Prostate gland (tissue), 2 donors: ENCODE measurements at regions not wholly inside any gene's neighbourhood (a gene's known extent, or its start where the extent isn't known, plus 50 kb on each side); places are given as distances from the start of the nearest gene placed in this dataset.
"Not testable (repeated sequence)": the region's sequence is repeated elsewhere in the genome, so short reads cannot be mapped to it uniquely, and the experiment has no call there.

Experiments
- DNase-seq: peaks from one replicate; pipeline ENCODE4 v3.0.0-alpha.2; 2019; ENCODE audit warnings: low spot score
- H3K27ac ChIP-seq, 2 donors: fragments of 200-600 bp; sonication (generic); 2 replicates each; pipeline ENCODE4 v1.5.1; 2017 to 2019
- H3K27me3 ChIP-seq: fragments of 200-600 bp; sonication (generic); replicated peaks from 2 replicates; pipeline ENCODE4 v1.5.1; 2019; ENCODE audit not compliant: insufficient read depth
- H3K36me3 ChIP-seq, 2 donors: fragments of 200-600 bp; sonication (generic); 1 replicate in 1 of 2; 2 replicates in 1 of 2; pipeline versions ENCODE4 v1.5.1 to v1.8.1; 2017 to 2019
- H3K4me1 ChIP-seq: fragments of 200-600 bp; sonication (generic); replicated peaks from 2 replicates; pipeline ENCODE4 v1.5.1; 2019
- H3K4me3 ChIP-seq, 2 donors: fragments of 200-600 bp; sonication (generic); 2 replicates each; pipeline ENCODE4 v1.5.1; 2017 to 2019
- H3K9me3 ChIP-seq: fragments of 200-600 bp; sonication (generic); 2 replicates; pipeline ENCODE4 v1.5.1; 2017
- POLR2A ChIP-seq: fragments of 450-650 bp; IDR thresholded peaks from one replicate; pipeline ENCODE4 v1.6.1; 2016; ENCODE audit warnings: antibody characterized with exemption, mild to moderate bottlenecking
- POLR2AphosphoS5 ChIP-seq: sonication (generic); formaldehyde crosslinking; IDR thresholded peaks from one replicate; pipeline ENCODE4 v1.6.1; 2017; ENCODE audit warnings: antibody characterized with exemption
- whole genome bisulfite sequencing: methylation state at CpG from one replicate; pipeline ENCODE4 v1.1.5; 2018; 5-methylcytosine and 5-hydroxymethylcytosine counted together
- intact Hi-C: fragments of 100-400 bp; cut with DNase I; formaldehyde crosslinking; loops from one replicate; pipeline ENCODE4 v1.14.2; 2022
- TF ChIP-seq, protein P1 (sequence below), 4 experiments: fragments of 200-600 bp in 2 of 4; fragments of 450-650 bp in 2 of 4; sonication (generic) in 2 of 4; IDR thresholded peaks; 1 replicate in 3 of 4; 2 replicates in 1 of 4; pipeline ENCODE4 v1.5.1; 2016 to 2019; ENCODE audit warnings: antibody characterized with exemption in 4 of 4, mild to moderate bottlenecking in 2 of 4, moderate library complexity in 2 of 4

DNA sequence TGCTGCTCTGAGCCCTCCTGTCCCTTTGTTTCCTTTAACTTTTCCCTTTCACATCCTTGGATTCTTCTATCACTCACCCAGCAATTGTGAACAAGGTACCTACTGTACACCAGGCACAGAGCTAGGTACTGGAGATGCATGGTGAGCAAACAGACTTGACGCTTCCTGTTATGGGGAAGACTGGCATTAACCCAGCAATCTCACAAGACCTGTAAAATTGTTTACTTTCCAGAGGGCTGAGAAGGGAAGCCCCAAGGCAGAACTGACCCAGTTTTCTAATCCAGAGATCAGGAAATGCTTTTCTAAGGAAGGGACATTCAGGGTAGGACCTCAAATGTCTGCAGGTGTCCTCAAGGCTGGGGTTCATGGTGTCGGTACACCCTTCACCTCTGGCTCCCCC is 171.6 kb upstream of the KAZN start:
- Histone ChIP-seq H3K27ac (no peak overlapping the region), H3K36me3 (no peaks in the 10 kb centered on the region), H3K9me3 (no peaks in the 10 kb centered on the region), H3K4me1 (no peaks in the 10 kb centered on the region), H3K27me3 (no peaks in the 10 kb centered on the region), H3K4me3 (no peak overlapping the region)
- 62% methylated on average over 2 of the region's 2 CpGs for WGBS
- DNase-seq = peak; percentile 13
- intact Hi-C loops = no loop called here
- no peak for TF ChIP-seq POLR2A

DNA sequence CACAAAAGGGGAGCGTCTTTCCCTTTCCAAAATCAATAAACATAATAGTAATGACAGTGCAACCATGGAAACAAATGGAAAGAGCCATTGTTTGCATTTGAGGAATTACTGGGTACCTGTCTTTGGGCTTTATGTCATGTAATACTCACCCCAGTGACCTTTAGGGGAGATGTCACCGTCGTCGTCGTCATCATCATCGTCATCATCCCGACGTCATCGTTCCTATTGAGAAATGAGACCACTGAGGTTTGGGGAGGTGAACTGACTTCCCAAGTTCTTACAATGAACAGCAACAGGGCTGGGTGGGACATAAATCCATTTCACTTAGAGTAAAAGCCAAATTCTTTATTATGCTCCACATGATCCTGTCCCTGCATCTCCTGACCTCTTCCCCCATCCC is 168.9 kb upstream of the KAZN start:
- Histone ChIP-seq H3K9me3 (no peaks in the 10 kb centered on the region), H3K36me3 (no peaks in the 10 kb centered on the region), H3K4me3 (no peak overlapping the region), H3K4me1 (no peaks in the 10 kb centered on the region), H3K27ac (no peak overlapping the region), H3K27me3 (no peaks in the 10 kb centered on the region)
- WGBS = 92% methylated on average over 9 of the region's 9 CpGs
- TF ChIP-seq POLR2AphosphoS5 = no peak
- no peak for TF ChIP-seq POLR2A
- TF ChIP-seq, protein P1, sequence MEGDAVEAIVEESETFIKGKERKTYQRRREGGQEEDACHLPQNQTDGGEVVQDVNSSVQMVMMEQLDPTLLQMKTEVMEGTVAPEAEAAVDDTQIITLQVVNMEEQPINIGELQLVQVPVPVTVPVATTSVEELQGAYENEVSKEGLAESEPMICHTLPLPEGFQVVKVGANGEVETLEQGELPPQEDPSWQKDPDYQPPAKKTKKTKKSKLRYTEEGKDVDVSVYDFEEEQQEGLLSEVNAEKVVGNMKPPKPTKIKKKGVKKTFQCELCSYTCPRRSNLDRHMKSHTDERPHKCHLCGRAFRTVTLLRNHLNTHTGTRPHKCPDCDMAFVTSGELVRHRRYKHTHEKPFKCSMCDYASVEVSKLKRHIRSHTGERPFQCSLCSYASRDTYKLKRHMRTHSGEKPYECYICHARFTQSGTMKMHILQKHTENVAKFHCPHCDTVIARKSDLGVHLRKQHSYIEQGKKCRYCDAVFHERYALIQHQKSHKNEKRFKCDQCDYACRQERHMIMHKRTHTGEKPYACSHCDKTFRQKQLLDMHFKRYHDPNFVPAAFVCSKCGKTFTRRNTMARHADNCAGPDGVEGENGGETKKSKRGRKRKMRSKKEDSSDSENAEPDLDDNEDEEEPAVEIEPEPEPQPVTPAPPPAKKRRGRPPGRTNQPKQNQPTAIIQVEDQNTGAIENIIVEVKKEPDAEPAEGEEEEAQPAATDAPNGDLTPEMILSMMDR (IDR thresholded peaks at IDR 0.05) = no peak
- intact Hi-C loops = no loop called here
- no peak for DNase-seq

DNA sequence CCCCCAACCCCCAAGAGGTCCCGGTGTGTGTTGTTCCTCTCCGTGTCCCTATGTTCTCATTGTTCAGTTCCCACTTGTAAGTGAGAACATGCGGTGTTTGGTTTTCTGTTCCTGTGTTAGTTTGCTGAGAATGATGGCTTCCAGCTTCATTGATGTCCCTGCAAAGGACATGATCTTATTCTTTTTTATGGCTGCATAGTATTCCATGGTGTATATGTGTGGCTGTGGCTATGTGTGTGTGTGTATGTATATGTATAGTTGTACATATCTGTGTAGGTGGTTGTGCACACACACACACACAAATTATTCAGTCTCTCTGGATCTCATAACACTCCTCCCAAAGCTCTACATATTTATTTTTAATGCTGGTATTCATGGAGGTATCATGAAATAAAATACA is 165.8 kb upstream of the KAZN start:
- H3K4me3 ChIP-seq, intact Hi-C loops, H3K36me3 ChIP-seq, H3K27me3 ChIP-seq, H3K9me3 ChIP-seq, H3K4me1 ChIP-seq, DNase-seq, H3K27ac ChIP-seq: not testable (repeated sequence)
- 97% methylated on average over 3 of the region's 3 CpGs for WGBS

DNA sequence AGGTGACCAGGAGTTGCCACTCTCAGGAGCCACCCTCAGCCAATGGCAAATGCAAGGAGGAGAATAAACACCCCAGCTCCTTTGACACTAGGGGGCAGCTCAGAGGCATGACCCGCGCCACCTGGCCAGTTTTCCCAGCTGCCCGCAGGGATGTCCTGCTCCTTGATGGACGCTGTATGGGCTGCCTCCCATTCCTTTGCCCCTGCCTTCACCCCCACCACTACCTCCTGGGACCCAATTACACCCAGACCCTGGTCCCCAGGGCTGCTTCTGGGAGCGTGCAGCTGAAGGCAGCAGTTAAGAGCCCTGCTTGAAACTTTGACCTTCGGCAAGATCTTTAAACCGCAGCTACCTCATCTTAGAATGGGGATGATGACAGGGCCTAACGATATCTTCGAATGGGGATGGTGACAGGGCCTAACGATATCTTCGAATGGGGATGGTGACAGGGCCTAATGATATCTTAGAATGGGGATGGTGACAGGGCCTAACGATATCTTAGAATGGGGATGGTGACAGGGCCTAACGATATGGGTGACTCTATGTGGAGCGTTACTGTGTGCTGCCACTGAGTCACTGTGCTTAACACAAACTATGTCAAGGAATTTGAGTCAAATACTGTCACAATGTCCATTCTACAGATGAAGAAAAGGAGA is 163.0 kb upstream of the KAZN start:
- intact Hi-C loops = no loop called here
- Histone ChIP-seq H3K4me1 (no peaks in the 10 kb centered on the region), H3K36me3 (no peaks in the 10 kb centered on the region), H3K27ac (no peak overlapping the region), H3K27me3 (no peaks in the 10 kb centered on the region), H3K4me3 (no peak overlapping the region), H3K9me3 (no peaks in the 10 kb centered on the region)
- 90% methylated on average over 14 of the region's 14 CpGs for WGBS
- DNase-seq = no peak
- TF ChIP-seq POLR2AphosphoS5 (no peak), POLR2A (no peak)
- TF ChIP-seq, protein P1 (IDR thresholded peaks at IDR 0.05) = no peak

DNA sequence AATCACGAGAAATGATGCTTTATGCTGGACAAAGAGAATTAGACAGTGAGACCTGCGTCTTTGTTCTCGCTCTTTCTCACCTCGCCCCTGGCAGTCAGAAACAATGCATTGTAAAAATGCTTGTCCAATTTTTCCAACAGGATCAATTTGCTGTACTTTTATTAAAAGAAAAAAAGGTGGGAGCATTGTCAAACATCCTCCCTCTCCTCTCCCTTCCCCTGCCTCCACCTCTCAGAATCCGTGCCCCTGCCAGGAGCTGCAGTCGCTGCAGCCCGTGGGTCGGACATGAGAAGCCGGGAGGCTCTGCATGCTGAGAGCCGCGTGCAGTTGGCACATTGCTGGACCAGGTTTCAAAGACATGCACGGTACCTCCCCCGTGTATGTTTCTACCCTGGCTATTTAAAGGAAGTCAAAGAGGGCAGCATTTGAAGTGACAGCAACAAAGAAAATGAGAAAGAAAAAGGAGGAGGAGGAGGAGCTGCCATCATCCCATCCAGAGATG is 161.0 kb upstream of the KAZN start:
- DNase-seq = no peak
- H3K27me3 ChIP-seq = no peaks in the 10 kb centered on the region
- no peaks in the 10 kb centered on the region for H3K4me1 ChIP-seq
- no peaks in the 10 kb centered on the region for H3K9me3 ChIP-seq
- intact Hi-C loops = no loop called here
- no peak for TF ChIP-seq POLR2A
- TF ChIP-seq, protein P1 (IDR thresholded peaks at IDR 0.05) = no peak
- no peak for TF ChIP-seq POLR2AphosphoS5
- H3K36me3 ChIP-seq = no peaks in the 10 kb centered on the region
- 30% methylated on average over 13 of the region's 13 CpGs for WGBS
- no peak overlapping the region for H3K4me3 ChIP-seq
- no peak overlapping the region for H3K27ac ChIP-seq

DNA sequence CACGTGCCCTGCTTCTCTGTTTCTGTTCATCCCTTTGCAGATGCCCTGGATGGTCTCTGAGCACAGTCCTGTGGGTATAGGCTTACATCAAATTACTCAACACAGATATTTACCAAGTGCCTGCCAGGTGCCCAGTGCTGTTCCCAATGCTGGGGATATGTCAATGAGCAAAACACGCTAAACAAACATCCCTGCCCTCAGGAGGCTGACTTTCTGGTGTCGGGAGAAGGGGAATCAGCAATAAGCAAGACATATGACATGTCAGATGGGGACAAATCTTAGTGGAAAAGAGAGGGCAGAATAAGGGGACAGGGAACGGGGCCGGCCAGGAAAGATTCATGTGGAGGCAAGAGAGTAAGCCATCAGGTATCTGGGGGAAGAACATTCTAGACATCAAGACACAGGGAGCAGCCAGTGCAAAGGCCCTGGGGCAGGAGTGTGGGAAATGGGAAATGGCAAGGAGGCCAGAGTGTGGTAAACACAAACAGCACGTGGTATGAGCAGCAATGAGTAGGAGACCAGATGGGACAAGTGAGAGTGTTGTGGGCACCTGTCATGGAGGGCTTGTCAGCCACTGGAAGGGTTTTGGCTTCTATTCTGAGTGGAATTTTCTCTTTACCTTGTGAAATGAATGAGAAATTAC is 160.2 kb upstream of the KAZN start:
- no peaks in the 10 kb centered on the region for H3K36me3 ChIP-seq
- H3K27ac ChIP-seq = no peak overlapping the region
- no peak for DNase-seq
- TF ChIP-seq POLR2AphosphoS5 (no peak), POLR2A (no peak)
- TF ChIP-seq, protein P1 (IDR thresholded peaks at IDR 0.05) = no peak
- WGBS = 91% methylated on average over 6 of the region's 6 CpGs
- intact Hi-C loops = no loop called here
- no peak overlapping the region for H3K4me3 ChIP-seq
- H3K27me3 ChIP-seq = no peaks in the 10 kb centered on the region
- no peaks in the 10 kb centered on the region for H3K9me3 ChIP-seq
- no peaks in the 10 kb centered on the region for H3K4me1 ChIP-seq
